ENCODE measurements at regions not wholly inside any gene's neighbourhood (a gene's known extent, or its start where the extent isn't known, plus 50 kb on each side); places are given as distances from the start of the nearest gene placed in this dataset.
"Not testable (repeated sequence)": the region's sequence is repeated elsewhere in the genome, so short reads cannot be mapped to it uniquely, and the experiment has no call there.

GRCh38 chr5:1633605-1634336 is 110.0 kb upstream of the LPCAT1 start:
- Mint-ChIP-seq H3K4me1 (ENCODE audit: unreplicated experiment) (peaks cover 25% of the 10 kb centered on the region), H3K27me3 (ENCODE audit: unreplicated experiment) (peaks cover 48% of the 10 kb centered on the region), H3K9me3 (ENCODE audit: unreplicated experiment) (no peaks in the 10 kb centered on the region), H3K4me3 (ENCODE audit: unreplicated experiment) (peak overlapping the region; percentile 57), H3K27ac (ENCODE audit: unreplicated experiment) (peak overlapping the region; percentile 10), H3K36me3 (ENCODE audit: unreplicated experiment) (no peaks in the 10 kb centered on the region)
- no peak for DNase-seq (ENCODE audit: extremely low spot score, unreplicated experiment)
- TF ChIP-seq, protein P1, sequence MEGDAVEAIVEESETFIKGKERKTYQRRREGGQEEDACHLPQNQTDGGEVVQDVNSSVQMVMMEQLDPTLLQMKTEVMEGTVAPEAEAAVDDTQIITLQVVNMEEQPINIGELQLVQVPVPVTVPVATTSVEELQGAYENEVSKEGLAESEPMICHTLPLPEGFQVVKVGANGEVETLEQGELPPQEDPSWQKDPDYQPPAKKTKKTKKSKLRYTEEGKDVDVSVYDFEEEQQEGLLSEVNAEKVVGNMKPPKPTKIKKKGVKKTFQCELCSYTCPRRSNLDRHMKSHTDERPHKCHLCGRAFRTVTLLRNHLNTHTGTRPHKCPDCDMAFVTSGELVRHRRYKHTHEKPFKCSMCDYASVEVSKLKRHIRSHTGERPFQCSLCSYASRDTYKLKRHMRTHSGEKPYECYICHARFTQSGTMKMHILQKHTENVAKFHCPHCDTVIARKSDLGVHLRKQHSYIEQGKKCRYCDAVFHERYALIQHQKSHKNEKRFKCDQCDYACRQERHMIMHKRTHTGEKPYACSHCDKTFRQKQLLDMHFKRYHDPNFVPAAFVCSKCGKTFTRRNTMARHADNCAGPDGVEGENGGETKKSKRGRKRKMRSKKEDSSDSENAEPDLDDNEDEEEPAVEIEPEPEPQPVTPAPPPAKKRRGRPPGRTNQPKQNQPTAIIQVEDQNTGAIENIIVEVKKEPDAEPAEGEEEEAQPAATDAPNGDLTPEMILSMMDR (IDR thresholded peaks at IDR 0.05) = no peak

GRCh38 chr5:1631004-1631403 is 107.2 kb upstream of the LPCAT1 start:
- H3K4me1 Mint-ChIP-seq (ENCODE audit: unreplicated experiment) = peaks cover 19% of the 10 kb centered on the region
- H3K27ac Mint-ChIP-seq (ENCODE audit: unreplicated experiment); H3K4me3 Mint-ChIP-seq (ENCODE audit: unreplicated experiment); DNase-seq (ENCODE audit: extremely low spot score, unreplicated experiment); H3K9me3 Mint-ChIP-seq (ENCODE audit: unreplicated experiment); H3K36me3 Mint-ChIP-seq (ENCODE audit: unreplicated experiment): not testable (repeated sequence)
- H3K27me3 Mint-ChIP-seq (ENCODE audit: unreplicated experiment) = peaks cover 57% of the 10 kb centered on the region

GRCh38 chr5:1626397-1626796 is 102.6 kb upstream of the LPCAT1 start:
- Mint-ChIP-seq H3K27me3 (ENCODE audit: unreplicated experiment) (peaks cover 61% of the 10 kb centered on the region), H3K9me3 (ENCODE audit: unreplicated experiment) (peaks cover 16% of the 10 kb centered on the region)
- H3K36me3 Mint-ChIP-seq (ENCODE audit: unreplicated experiment); DNase-seq (ENCODE audit: extremely low spot score, unreplicated experiment); H3K27ac Mint-ChIP-seq (ENCODE audit: unreplicated experiment); H3K4me1 Mint-ChIP-seq (ENCODE audit: unreplicated experiment); H3K4me3 Mint-ChIP-seq (ENCODE audit: unreplicated experiment): not testable (repeated sequence)

DNA sequence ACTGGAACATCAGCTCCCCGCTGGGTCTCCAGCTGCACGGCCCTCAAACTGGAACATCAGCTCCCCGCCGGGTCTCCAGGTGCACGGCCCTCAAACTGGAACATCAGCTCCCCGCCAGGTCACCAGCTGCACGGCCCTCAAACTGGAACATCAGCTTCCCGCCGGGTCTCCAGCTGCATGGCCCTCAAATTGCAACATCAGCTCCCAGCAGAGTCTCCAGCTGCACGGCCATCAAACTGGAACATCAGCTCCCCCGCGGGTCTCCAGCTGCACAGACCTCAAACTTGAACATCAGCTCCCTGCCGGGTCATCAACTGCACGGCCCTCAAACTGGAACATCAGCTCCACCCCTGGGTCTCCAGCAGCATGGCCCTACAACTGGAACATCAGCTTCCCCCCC is 95.8 kb upstream of the LPCAT1 start:
- peaks cover 75% of the 10 kb centered on the region for H3K27me3 Mint-ChIP-seq (ENCODE audit: unreplicated experiment)
- H3K36me3 Mint-ChIP-seq (ENCODE audit: unreplicated experiment); H3K4me3 Mint-ChIP-seq (ENCODE audit: unreplicated experiment); H3K4me1 Mint-ChIP-seq (ENCODE audit: unreplicated experiment); DNase-seq (ENCODE audit: extremely low spot score, unreplicated experiment); H3K27ac Mint-ChIP-seq (ENCODE audit: unreplicated experiment): not testable (repeated sequence)
- peaks cover 26% of the 10 kb centered on the region for H3K9me3 Mint-ChIP-seq (ENCODE audit: unreplicated experiment)

DNA sequence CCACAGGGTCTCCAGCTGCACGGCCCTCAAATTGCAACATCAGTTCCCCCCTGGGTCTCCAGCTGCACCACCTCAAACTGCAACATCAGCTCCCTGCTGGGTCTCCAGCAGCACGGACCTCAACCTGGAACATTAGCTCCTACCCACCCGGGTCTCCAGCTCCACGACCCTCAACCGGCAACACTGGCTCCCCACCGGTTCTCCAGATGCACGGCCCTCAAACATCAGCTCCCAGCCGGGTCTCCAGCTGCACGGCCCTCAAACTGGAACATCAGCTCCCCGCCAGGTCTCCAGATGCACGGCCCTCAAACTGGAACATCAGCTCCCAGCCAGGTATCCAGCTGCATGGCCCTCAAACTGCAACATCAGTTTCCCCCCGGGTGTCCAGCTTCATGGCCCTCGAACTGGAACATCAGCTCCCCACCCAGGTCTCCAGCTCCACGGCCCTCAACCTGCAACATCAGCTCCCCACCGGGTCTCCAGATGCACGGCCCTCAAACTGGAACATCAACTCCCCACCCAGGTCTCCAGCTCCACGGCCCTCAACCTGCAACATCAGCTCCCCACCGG is 94.6 kb upstream of the LPCAT1 start:
- H3K4me3 Mint-ChIP-seq (ENCODE audit: unreplicated experiment); H3K4me1 Mint-ChIP-seq (ENCODE audit: unreplicated experiment); DNase-seq (ENCODE audit: extremely low spot score, unreplicated experiment); H3K27ac Mint-ChIP-seq (ENCODE audit: unreplicated experiment); H3K36me3 Mint-ChIP-seq (ENCODE audit: unreplicated experiment): not testable (repeated sequence)
- H3K27me3 Mint-ChIP-seq (ENCODE audit: unreplicated experiment) = peaks cover 70% of the 10 kb centered on the region
- peaks cover 19% of the 10 kb centered on the region for H3K9me3 Mint-ChIP-seq (ENCODE audit: unreplicated experiment)

- H3K4me1 Mint-ChIP-seq (ENCODE audit: unreplicated experiment); H3K4me3 Mint-ChIP-seq (ENCODE audit: unreplicated experiment); DNase-seq (ENCODE audit: extremely low spot score, unreplicated experiment); H3K36me3 Mint-ChIP-seq (ENCODE audit: unreplicated experiment); H3K27ac Mint-ChIP-seq (ENCODE audit: unreplicated experiment): not testable (repeated sequence)
- H3K9me3 Mint-ChIP-seq (ENCODE audit: unreplicated experiment) = peaks cover 19% of the 10 kb centered on the region
- H3K27me3 Mint-ChIP-seq (ENCODE audit: unreplicated experiment) = peaks cover 80% of the 10 kb centered on the region
Observed at GRCh38 chr5:1617236-1617755, 93.5 kb upstream of the LPCAT1 start.

DNA sequence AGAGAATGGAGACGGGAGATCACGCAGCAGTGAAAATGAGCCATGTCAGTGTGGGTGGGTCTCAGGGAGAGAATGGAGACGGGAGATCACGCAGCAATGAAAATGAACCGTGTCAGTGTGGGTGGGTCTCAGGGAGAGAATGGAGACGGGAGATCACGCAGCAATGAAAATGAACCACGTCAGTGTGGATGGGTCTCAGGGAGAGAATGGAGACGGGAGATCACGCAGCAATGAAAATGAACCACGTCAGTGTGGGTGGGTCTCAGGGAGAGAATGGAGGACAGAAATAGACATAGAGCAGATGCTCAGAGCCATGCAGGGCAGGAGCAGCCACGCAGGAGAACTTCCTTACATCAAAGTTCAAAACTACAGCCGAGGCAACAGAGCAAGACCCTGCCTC is 89.8 kb upstream of the LPCAT1 start:
- H3K27ac Mint-ChIP-seq (ENCODE audit: unreplicated experiment); H3K4me3 Mint-ChIP-seq (ENCODE audit: unreplicated experiment); H3K9me3 Mint-ChIP-seq (ENCODE audit: unreplicated experiment); DNase-seq (ENCODE audit: extremely low spot score, unreplicated experiment); H3K36me3 Mint-ChIP-seq (ENCODE audit: unreplicated experiment); H3K4me1 Mint-ChIP-seq (ENCODE audit: unreplicated experiment): not testable (repeated sequence)
- H3K27me3 Mint-ChIP-seq (ENCODE audit: unreplicated experiment) = peaks cover 66% of the 10 kb centered on the region

DNA sequence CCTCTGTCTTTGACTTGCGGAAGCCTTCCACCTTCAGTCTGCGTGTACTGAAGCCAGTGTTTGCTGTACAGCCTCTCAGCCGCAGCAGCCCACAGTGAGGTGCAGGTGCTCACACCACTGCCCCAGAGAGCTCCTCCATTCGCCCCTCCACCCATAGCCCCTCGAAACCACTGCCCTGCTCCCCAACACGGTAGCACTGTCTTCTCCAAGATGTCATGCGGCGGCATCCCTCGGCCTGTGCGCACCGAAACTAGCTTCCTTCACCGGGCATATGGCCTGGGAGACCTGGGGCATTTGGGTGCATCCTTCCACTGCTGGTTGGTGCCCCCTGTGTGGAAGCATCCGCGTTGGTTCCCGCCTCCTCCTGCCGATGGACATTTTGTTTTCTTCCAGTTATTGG is 86.8 kb upstream of the LPCAT1 start:
- peaks cover 41% of the 10 kb centered on the region for H3K27me3 Mint-ChIP-seq (ENCODE audit: unreplicated experiment)
- H3K4me3 Mint-ChIP-seq (ENCODE audit: unreplicated experiment); H3K36me3 Mint-ChIP-seq (ENCODE audit: unreplicated experiment); H3K9me3 Mint-ChIP-seq (ENCODE audit: unreplicated experiment); H3K27ac Mint-ChIP-seq (ENCODE audit: unreplicated experiment); H3K4me1 Mint-ChIP-seq (ENCODE audit: unreplicated experiment); DNase-seq (ENCODE audit: extremely low spot score, unreplicated experiment): not testable (repeated sequence)

GRCh38 chr5:1609111-1609510 is 85.4 kb upstream of the LPCAT1 start:
- not testable (repeated sequence) for H3K4me1 Mint-ChIP-seq (ENCODE audit: unreplicated experiment); H3K4me3 Mint-ChIP-seq (ENCODE audit: unreplicated experiment); H3K9me3 Mint-ChIP-seq (ENCODE audit: unreplicated experiment); H3K36me3 Mint-ChIP-seq (ENCODE audit: unreplicated experiment); H3K27ac Mint-ChIP-seq (ENCODE audit: unreplicated experiment); DNase-seq (ENCODE audit: extremely low spot score, unreplicated experiment)
- peaks cover 37% of the 10 kb centered on the region for H3K27me3 Mint-ChIP-seq (ENCODE audit: unreplicated experiment)

DNA sequence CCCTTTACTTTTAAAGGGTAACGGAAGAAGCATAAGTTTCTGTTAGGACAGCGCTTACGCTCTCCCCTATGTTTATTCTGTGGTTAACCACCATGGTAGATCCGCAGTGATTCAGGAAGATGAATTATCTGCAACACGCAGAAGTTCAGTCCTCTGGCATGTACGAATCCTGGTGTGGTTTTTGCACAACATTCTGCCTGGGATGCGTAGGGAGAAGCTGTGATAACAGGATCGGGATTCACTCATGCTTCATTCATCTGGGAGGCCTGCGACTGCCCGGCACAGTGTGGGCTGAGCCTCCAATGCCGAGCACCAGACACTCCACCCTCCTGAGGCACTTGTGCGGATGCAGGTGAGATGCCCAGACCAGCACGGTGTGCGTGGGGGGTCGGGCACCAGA is 84.6 kb upstream of the LPCAT1 start:
- H3K36me3 Mint-ChIP-seq (ENCODE audit: unreplicated experiment); H3K4me3 Mint-ChIP-seq (ENCODE audit: unreplicated experiment); H3K9me3 Mint-ChIP-seq (ENCODE audit: unreplicated experiment); H3K4me1 Mint-ChIP-seq (ENCODE audit: unreplicated experiment); DNase-seq (ENCODE audit: extremely low spot score, unreplicated experiment); H3K27ac Mint-ChIP-seq (ENCODE audit: unreplicated experiment): not testable (repeated sequence)
- peaks cover 41% of the 10 kb centered on the region for H3K27me3 Mint-ChIP-seq (ENCODE audit: unreplicated experiment)

DNA sequence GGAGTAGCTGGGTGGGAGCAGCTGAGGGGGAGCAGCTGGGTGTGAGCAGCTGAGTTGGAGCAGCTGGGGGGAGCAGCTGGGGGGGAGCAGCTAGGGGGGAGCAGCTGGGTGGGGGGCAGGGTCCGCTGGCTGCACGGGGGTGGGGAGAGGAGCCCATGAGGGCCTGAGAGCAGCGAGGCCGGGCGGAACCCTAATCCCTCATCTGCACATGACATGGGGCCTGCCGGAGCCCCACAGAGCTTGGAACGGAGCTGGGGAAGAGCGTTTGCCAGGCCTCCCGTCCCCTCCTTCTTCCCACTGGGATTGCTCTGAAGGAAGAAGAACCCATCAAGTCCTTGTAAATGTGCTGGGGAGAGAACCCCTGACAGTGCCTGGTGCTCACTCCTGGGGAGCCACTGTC is 83.2 kb upstream of the LPCAT1 start:
- not testable (repeated sequence) for DNase-seq (ENCODE audit: extremely low spot score, unreplicated experiment); H3K4me3 Mint-ChIP-seq (ENCODE audit: unreplicated experiment); H3K4me1 Mint-ChIP-seq (ENCODE audit: unreplicated experiment); H3K36me3 Mint-ChIP-seq (ENCODE audit: unreplicated experiment); H3K9me3 Mint-ChIP-seq (ENCODE audit: unreplicated experiment); H3K27ac Mint-ChIP-seq (ENCODE audit: unreplicated experiment)
- H3K27me3 Mint-ChIP-seq (ENCODE audit: unreplicated experiment) = peaks cover 34% of the 10 kb centered on the region
